ENCODE measurements at regions not wholly inside any gene's neighbourhood (a gene's known extent, or its start where the extent isn't known, plus 50 kb on each side); places are given as distances from the start of the nearest gene placed in this dataset.

DNA sequence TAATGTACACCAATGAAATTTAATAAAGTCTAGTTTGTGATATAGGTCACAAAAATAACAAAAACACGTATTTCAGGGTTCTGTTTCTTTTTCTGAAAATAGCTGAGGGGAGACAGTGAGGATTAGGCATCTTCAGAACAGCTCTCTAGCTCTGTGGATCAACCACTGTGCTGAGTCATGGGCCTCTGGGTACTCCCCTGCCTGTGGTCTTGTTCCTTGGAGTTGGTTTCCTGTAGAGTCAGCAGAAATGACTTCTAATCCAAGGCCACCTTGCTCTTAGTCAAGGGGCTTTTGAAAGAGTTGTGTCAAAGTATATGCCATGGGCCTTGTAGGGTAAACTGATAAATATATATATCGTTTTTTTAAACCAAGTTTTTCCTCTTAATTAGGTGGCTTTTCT is 141.8 kb upstream of the ZRANB2 start:
- no TSS peak for BruUV-seq (replicated peaks)
- intact Hi-C loops (cut with micrococcal nuclease; ENCODE audit: unreplicated experiment): no loop called here
- H3K27me3 ChIP-seq (ENCODE audit: insufficient read depth, low read depth): no peaks in the 10 kb centered on the region
- H3K4me1 ChIP-seq (replicated peaks; ENCODE audit: insufficient read depth): no peaks in the 10 kb centered on the region
- no peak overlapping the region for H3K4me3 ChIP-seq
- no peaks in the 10 kb centered on the region for H3F3A ChIP-seq (ENCODE audit: insufficient read depth, low read depth)
- no peaks in the 10 kb centered on the region for H3K9me3 ChIP-seq (ENCODE audit: insufficient read depth, low read depth)
- H3K4me2 ChIP-seq: no peak overlapping the region
- CTCF ChIA-PET: no interaction called here
- no peak for DNase-seq
- no peak overlapping the region for H3K27ac ChIP-seq
- H3K9me2 ChIP-seq (ENCODE audit: insufficient read depth): no peaks in the 10 kb centered on the region
- H3K79me2 ChIP-seq (ENCODE audit: low read depth): no peaks in the 10 kb centered on the region
- POLR2A ChIA-PET (ENCODE audit: unreplicated experiment): no interaction called here
- no peaks in the 10 kb centered on the region for H3K36me3 ChIP-seq (ENCODE audit: low read depth)
- no peak overlapping the region for H2AFZ ChIP-seq
- H4K20me1 ChIP-seq (ENCODE audit: insufficient read depth): no peaks in the 10 kb centered on the region
- no peak for TF ChIP-seq CTCF (conservative IDR thresholded peaks at IDR 0.05)
- TF ChIP-seq EZH2 (IDR thresholded peaks at IDR 0.05; ENCODE audit: low read depth): no peak

DNA sequence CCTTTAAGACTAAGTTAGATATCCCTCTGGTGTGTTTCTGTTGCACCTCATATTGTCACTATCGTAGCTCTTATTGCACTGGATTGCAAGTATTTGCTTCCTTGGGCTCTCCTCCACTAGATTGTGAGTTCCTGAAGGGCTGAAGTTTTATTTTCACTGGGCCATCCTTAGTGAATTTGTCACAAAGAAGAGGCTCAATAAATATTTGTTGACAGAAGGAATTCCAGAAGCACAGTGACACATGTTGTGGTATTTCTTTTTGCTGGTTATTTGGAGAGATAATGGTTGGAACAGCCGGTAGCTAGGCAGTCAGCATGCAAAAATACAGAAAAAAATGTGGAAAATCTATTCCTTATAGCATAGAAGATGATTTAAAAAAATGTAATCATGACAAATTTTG is 129.9 kb upstream of the ZRANB2 start:
- Histone ChIP-seq H3K79me2 (ENCODE audit: low read depth) (no peaks in the 10 kb centered on the region), H2AFZ (no peak overlapping the region), H3F3A (ENCODE audit: insufficient read depth, low read depth) (no peaks in the 10 kb centered on the region), H3K9me2 (ENCODE audit: insufficient read depth) (no peaks in the 10 kb centered on the region; the same call in 1 of the 2 replicates), H3K4me2 (no peak overlapping the region), H3K9me3 (ENCODE audit: insufficient read depth, low read depth) (no peaks in the 10 kb centered on the region), H3K27me3 (ENCODE audit: insufficient read depth, low read depth) (no peaks in the 10 kb centered on the region), H3K27ac (no peak overlapping the region), H4K20me1 (ENCODE audit: insufficient read depth) (no peaks in the 10 kb centered on the region), H3K4me3 (no peak overlapping the region), H3K36me3 (ENCODE audit: low read depth) (no peaks in the 10 kb centered on the region), H3K4me1 (replicated peaks; ENCODE audit: insufficient read depth) (no peaks in the 10 kb centered on the region)
- ChIA-PET POLR2A (ENCODE audit: unreplicated experiment) (no interaction called here), CTCF (no interaction called here)
- TF ChIP-seq EZH2 (IDR thresholded peaks at IDR 0.05; ENCODE audit: low read depth) (no peak), CTCF (conservative IDR thresholded peaks at IDR 0.05) (no peak)
- intact Hi-C loops (cut with micrococcal nuclease; ENCODE audit: unreplicated experiment): no loop called here
- no TSS peak for BruUV-seq (replicated peaks)
- DNase-seq: no peak

DNA sequence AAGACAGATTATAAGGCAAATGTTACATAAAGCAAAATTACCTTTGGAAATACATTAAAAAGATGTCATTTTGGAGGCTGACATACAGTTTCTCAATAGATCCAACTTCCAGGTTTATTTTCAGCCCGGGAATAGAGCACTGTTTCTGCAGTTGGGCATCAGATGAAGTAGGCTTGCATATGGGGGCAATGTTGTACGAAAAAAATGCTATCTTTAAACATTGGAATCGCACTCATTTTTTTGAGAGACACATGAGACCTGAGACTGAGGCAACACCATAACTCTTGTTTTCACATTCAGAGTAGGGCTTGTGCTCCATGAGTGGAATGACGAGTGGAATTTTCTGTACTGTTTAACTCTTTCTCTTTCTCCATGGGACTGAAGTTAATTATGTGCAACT is 122.4 kb upstream of the ZRANB2 start:
- POLR2A ChIA-PET (ENCODE audit: unreplicated experiment): no interaction called here
- Histone ChIP-seq H3K4me2 (no peak overlapping the region), H3K9me2 (ENCODE audit: insufficient read depth) (no peaks in the 10 kb centered on the region; the same call in 1 of the 2 replicates), H2AFZ (no peak overlapping the region), H3K9me3 (ENCODE audit: insufficient read depth, low read depth) (no peaks in the 10 kb centered on the region), H3K4me1 (replicated peaks; ENCODE audit: insufficient read depth) (no peaks in the 10 kb centered on the region), H3F3A (ENCODE audit: insufficient read depth, low read depth) (no peaks in the 10 kb centered on the region), H3K36me3 (ENCODE audit: low read depth) (no peaks in the 10 kb centered on the region), H3K27me3 (ENCODE audit: insufficient read depth, low read depth) (no peaks in the 10 kb centered on the region), H3K79me2 (ENCODE audit: low read depth) (no peaks in the 10 kb centered on the region), H3K4me3 (no peak overlapping the region), H4K20me1 (ENCODE audit: insufficient read depth) (no peaks in the 10 kb centered on the region), H3K27ac (no peak overlapping the region)
- TF ChIP-seq CTCF (conservative IDR thresholded peaks at IDR 0.05): no peak
- no peak for TF ChIP-seq EZH2 (IDR thresholded peaks at IDR 0.05; ENCODE audit: low read depth)
- CTCF ChIA-PET: no interaction called here
- intact Hi-C loops (cut with micrococcal nuclease; ENCODE audit: unreplicated experiment): no loop called here
- BruUV-seq (replicated peaks): no TSS peak
- no peak for DNase-seq

Data from PC-9 (cell line).